Stimulated activated naive B cell treated with anti-CD40 and anti-IgM and Interleukin-4, amounts not matched to agents 10 μg/mL and 1 μg/mL and 100 μg/mL, for 72 hours (primary cell): ENCODE measurements at regions not wholly inside any gene's neighbourhood (a gene's known extent, or its start where the extent isn't known, plus 50 kb on each side); places are given as distances from the start of the nearest gene placed in this dataset.
"Not testable (repeated sequence)": the region's sequence is repeated elsewhere in the genome, so short reads cannot be mapped to it uniquely, and the experiment has no call there.

Source experiments
- ATAC-seq, 2 donors: fragments of 150-1000 bp; cut with Tn5 transposase; replicated peaks; 2 replicates each; pipeline ENCODE4 v1.10.0; 2021; ENCODE audit warnings: moderate library complexity in 1 of 2
- DNase-seq: peaks from one replicate; pipeline ENCODE4 v3.0.0; 2021
- H3K27ac Mint-ChIP-seq: one replicate; pipeline ENCODE4 v1.8.0; 2022; ENCODE audit warnings: mild to moderate bottlenecking, mixed read lengths
- H3K27me3 Mint-ChIP-seq, 2 donors: one replicate each; pipeline ENCODE4 v1.8.0; 2022; ENCODE audit warnings: mixed read lengths in 2 of 2
- H3K36me3 Mint-ChIP-seq, 2 donors: one replicate each; pipeline ENCODE4 v1.8.0; 2022; ENCODE audit warnings: mixed read lengths in 2 of 2, mild to moderate bottlenecking in 1 of 2
- H3K4me1 Mint-ChIP-seq, 2 donors: one replicate each; pipeline ENCODE4 v1.8.0; 2022; ENCODE audit warnings: mixed read lengths in 2 of 2, mild to moderate bottlenecking in 1 of 2
- H3K4me3 Mint-ChIP-seq, 2 donors: one replicate each; pipeline ENCODE4 v1.8.0; 2022; ENCODE audit warnings: mild to moderate bottlenecking in 2 of 2, mixed read lengths in 2 of 2, moderate library complexity in 1 of 2
- H3K9me3 Mint-ChIP-seq, 2 donors: one replicate each; pipeline ENCODE4 v1.8.0; 2022; ENCODE audit warnings: mixed read lengths in 2 of 2, mild to moderate bottlenecking in 1 of 2

DNA sequence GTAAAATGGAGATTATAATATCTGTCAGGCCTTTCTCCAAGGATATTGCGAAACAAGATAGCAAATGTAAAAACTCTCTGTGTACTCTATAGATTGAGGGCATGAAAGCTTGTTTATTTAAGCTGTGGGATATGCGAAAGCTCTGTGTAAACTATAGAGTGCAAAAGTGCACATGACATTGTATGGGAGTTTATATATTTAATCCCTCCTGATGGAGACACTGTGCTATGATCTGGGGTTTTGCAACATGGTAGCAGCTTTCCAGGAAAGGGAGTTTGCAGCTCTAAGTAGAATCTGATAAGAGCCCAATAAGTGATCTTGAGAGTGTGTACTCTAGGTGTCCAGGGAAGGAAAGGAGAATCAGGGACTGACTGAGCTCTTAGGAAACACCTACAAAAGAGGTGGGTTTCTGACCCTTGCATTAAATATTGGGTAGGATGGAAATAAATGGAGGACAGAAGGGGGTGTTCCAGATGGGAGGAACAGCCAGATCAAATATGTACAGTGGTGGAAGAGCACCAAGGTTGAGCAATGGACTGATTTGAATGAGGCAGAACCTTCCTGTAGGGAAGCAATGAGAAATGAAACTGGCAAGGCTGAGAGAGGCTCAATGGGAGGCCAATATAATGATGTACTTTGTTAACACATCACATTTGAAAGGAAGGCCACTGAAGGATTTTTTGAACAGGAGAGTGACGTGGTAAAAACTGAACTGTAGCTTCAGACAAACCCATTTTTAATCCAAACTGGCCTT, 450.1 kb downstream of the GJA1 start:
- H3K27ac Mint-ChIP-seq, result no peak overlapping the region
- H3K4me3 Mint-ChIP-seq, result no peak overlapping the region
- no peaks in the 10 kb centered on the region for H3K9me3 Mint-ChIP-seq
- no peak for DNase-seq
- ATAC-seq, result no peak
- no peaks in the 10 kb centered on the region for H3K36me3 Mint-ChIP-seq
- H3K4me1 Mint-ChIP-seq, result no peaks in the 10 kb centered on the region
- H3K27me3 Mint-ChIP-seq, result no peaks in the 10 kb centered on the region

DNA sequence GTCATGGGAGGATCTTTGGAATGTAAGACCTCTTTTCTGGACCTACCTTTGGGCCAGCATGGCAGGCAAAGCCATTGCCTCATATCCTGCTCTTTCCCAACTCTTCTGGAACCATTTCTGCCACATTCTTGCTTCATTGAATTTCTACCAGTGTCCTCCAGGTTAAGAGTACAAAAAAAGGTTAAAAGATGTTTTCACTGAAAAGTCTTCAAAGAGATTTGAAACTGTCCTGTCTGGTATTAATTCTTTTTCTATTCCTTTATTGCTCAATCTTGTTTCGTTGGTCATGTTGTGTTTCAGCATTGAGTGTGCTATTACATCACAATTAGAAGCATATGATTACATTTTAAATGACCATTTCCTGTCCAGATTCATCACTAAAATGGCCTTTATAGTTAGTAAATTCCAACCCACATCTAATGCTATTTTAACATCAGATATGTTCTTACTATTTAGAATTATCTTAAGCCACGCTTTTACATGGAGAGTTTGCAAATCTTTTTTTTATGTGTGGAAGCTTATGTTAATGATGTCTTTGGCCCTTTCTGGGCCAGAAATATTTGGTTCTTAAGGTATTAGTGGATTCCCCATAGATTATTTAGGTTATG, 450.9 kb downstream of the GJA1 start:
- Mint-ChIP-seq H3K27me3 (no peaks in the 10 kb centered on the region), H3K27ac (no peak overlapping the region), H3K4me3 (no peak overlapping the region), H3K9me3 (no peaks in the 10 kb centered on the region), H3K36me3 (no peaks in the 10 kb centered on the region), H3K4me1 (no peaks in the 10 kb centered on the region)
- ATAC-seq, result no peak
- no peak for DNase-seq

DNA sequence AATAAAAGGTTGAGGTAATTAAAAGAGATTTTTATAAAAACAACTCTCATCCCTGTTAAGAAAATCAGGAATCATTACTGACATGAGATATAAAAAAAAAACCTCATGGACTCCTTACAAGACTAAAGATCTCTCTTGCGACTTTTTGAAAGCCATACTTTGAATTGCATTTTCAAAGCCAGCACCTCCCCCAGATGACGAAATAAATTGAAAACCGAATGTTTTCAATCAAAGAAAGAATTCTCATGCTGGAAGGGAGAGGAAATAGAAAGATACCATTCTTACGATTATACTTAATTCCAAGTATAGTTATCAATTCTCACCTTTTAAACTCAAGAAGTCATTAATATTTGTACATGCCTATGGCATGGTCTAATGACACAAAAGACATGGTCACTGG, 452.3 kb downstream of the GJA1 start:
- Mint-ChIP-seq H3K27ac (no peak overlapping the region), H3K4me3 (no peak overlapping the region), H3K36me3 (no peaks in the 10 kb centered on the region), H3K4me1 (no peaks in the 10 kb centered on the region), H3K27me3 (no peaks in the 10 kb centered on the region), H3K9me3 (no peaks in the 10 kb centered on the region)
- ATAC-seq (no peak), DNase-seq (no peak)

DNA sequence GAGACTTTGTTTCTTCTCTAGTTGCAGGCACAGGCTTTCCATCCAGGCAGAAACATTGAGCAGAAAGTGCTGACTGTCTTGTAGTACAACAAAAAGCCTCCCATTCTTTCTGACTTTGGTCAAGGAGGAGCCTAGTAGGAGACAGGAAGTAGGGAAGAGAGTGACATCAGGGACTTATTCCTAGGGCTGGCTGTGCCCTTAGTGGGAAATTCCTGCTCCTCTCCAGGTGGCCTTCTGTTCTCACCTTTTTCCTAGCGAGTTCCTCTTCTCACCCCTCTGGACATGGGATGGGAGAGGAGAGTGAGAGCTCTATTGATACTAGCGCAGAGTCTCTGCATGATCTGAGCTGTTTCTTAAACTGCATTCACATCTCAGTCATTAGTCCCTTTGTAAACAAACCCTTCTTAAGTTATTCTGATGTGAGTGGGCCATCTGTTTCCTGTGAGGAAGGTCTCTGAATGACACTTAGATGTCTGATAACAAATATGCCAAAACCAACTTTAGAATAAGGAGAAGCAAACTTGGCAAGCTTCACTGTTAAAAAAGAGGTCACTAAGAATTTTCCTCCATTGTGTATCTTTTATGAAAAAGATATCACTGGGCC, 455.0 kb downstream of the GJA1 start:
- Mint-ChIP-seq H3K4me3 (no peak overlapping the region), H3K9me3 (no peaks in the 10 kb centered on the region), H3K27me3 (no peaks in the 10 kb centered on the region), H3K36me3 (no peaks in the 10 kb centered on the region), H3K27ac (no peak overlapping the region), H3K4me1 (no peaks in the 10 kb centered on the region)
- DNase-seq, result no peak
- no peak for ATAC-seq

DNA sequence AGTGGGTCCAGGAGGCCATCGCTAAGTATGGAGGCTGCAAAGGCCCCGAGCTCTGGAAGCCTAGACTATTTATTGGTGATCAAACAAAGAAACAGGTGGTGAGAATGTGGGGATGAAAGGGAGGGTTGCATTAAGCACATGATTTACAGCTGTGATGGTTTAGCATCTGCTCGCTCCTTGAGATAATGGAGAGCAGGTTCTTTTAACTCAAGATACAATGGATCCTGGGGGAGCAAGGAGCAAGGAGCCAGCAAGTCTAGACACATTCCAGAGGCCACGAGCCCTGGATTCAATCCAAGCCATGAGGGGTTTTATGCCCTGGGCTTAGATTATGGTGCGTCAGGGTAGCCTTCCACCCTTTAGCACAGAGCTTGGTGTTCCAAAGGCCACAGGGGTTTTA, 460.3 kb downstream of the GJA1 start:
- DNase-seq, H3K27me3 Mint-ChIP-seq, H3K27ac Mint-ChIP-seq, H3K4me1 Mint-ChIP-seq, H3K9me3 Mint-ChIP-seq, H3K36me3 Mint-ChIP-seq, H3K4me3 Mint-ChIP-seq, ATAC-seq: not testable (repeated sequence)

DNA sequence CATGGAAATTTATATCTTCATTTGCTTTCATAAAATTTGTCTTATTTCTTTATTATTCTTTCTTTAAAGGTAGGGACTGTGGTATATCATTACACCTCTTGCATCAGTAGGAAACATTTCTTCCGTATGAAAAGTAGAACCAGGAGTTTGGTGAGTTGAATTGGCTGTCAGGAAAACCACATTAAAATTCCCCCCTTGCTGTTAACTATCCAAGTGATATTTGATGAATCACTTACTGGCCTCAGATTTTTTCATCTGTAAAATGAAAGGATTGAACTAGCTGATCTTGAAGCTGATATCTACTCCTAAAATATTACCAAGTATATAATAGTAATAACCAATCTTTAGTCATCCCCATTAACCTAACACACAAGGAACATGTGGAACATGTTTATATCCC, 460.9 kb downstream of the GJA1 start:
- ATAC-seq, result no peak
- no peaks in the 10 kb centered on the region for H3K27me3 Mint-ChIP-seq
- H3K4me3 Mint-ChIP-seq, result no peak overlapping the region
- no peaks in the 10 kb centered on the region for H3K36me3 Mint-ChIP-seq
- no peaks in the 10 kb centered on the region for H3K4me1 Mint-ChIP-seq
- H3K27ac Mint-ChIP-seq, result no peak overlapping the region
- DNase-seq, result no peak
- H3K9me3 Mint-ChIP-seq, result peaks cover 0 to 4% of the 10 kb centered on the region in 2 donors

DNA sequence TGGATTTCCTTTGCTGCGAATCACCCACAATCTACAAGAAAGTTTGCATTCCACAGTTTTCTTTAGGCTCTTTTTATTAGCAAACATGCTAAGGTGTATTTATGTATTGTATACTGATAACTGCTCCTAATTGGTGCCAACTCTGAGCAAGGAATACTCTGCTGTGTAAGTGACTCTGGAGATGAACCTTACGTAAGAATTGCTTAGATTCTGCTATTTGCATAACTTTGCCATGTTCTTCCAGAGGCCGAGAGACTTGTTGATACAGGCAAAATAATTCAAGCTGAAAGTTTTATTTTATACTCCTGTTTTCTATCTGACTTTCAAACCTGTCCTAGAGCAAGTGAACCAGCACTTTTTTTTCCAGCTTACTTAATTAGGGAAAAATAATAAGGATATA, 461.3 kb downstream of the GJA1 start:
- H3K27me3 Mint-ChIP-seq, result no peaks in the 10 kb centered on the region

DNA sequence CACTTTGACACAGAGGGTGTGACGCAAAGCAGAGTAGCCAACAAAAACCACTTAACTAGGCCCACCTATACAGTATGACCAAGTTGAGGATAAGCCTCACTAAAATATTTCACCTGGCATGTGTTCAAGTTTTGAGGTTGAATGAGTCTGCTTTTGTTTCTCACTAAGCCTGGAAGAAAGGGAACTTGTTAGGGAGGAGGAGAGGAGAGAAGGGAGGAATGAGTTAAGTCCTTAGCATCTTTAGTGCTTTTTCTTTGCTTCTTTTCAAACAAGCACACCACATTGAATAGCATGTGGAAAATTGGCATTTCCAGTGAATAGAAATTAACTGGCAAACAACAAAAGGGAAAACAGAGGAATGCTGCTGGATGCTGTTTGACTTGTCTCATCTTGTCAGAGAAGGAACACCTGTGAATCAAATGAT, 461.9 kb downstream of the GJA1 start:
- Mint-ChIP-seq H3K27me3 (no peaks in the 10 kb centered on the region), H3K9me3 (peaks cover 0 to 4% of the 10 kb centered on the region in 2 donors), H3K36me3 (no peaks in the 10 kb centered on the region), H3K4me1 (no peaks in the 10 kb centered on the region), H3K27ac (no peak overlapping the region), H3K4me3 (no peak overlapping the region)
- ATAC-seq, result no peak
- no peak for DNase-seq

More for the DNA sequence above, 461.3 kb downstream of the GJA1 start:
- peaks cover 0 to 4% of the 10 kb centered on the region in 2 donors for H3K9me3 Mint-ChIP-seq
- DNase-seq, result no peak
- ATAC-seq, result no peak
- no peak overlapping the region for H3K27ac Mint-ChIP-seq
- H3K36me3 Mint-ChIP-seq, result no peaks in the 10 kb centered on the region
- H3K4me3 Mint-ChIP-seq, result no peak overlapping the region
- no peaks in the 10 kb centered on the region for H3K4me1 Mint-ChIP-seq

DNA sequence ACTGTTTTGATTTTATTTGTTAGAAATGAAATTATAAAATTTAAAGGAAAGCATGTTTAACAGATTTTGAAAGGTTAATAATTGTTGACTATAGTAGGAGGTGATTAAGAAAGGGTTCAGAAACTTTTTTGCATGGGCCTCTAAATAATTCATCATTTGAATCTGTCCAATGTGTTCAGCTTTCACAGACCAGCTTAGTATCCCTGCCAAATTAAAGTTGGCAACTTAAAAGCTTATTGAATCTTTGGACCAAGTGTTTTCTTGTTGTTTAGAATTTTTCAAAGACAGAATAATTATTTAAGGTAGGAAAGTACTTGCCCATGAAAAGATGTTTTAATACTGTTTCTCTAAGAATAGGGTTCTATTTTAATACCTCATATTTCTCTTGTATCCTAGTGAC, 466.0 kb downstream of the GJA1 start:
- peaks cover 0 to 2% of the 10 kb centered on the region in 2 donors for H3K9me3 Mint-ChIP-seq
- no peaks in the 10 kb centered on the region for H3K4me1 Mint-ChIP-seq
- DNase-seq, result no peak
- no peak overlapping the region for H3K4me3 Mint-ChIP-seq
- no peaks in the 10 kb centered on the region for H3K36me3 Mint-ChIP-seq
- H3K27ac Mint-ChIP-seq, result no peak overlapping the region
- no peak for ATAC-seq
- H3K27me3 Mint-ChIP-seq, result no peaks in the 10 kb centered on the region

DNA sequence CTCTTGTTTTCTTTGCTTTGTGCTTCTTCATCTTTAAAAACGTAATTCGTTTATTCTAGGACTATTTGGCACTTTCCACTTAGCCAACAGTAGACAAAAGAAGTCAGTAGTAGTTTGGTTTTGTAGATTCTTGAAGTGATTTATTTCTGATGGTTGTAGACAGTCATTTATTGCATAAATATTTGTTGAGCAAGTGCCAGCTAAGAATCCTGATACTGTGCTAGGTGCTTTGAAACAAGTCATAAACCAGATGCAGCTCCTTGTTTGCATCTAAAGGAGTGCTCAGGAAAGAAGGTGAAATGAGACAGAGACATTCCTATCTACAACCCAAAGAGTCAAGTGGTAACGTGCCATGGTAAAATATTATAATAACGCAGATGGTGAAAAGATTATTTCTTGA, 469.1 kb downstream of the GJA1 start:
- Mint-ChIP-seq H3K9me3 (peaks cover 3 to 4% of the 10 kb centered on the region in 2 donors), H3K4me3 (no peak overlapping the region), H3K27me3 (no peaks in the 10 kb centered on the region), H3K4me1 (no peaks in the 10 kb centered on the region), H3K36me3 (no peaks in the 10 kb centered on the region), H3K27ac (no peak overlapping the region)
- ATAC-seq (no peak), DNase-seq (no peak)

DNA sequence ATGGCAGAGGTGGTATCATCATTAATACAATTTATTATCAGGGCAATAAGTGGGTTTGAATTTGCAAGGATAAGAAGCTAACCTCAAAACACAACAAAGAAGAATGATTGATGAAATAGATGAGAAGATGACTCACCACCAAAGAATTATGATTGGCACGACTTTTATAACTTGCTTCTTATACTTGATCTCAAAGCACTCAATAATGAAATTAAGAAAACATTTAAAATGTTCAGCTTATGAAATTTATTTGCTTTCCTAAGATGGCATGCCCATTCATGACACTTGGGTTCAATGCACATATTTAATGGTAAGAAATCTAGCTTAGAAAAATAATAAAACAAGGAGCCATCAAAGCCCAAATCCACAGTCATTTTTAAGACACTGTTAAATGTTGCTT, 477.5 kb downstream of the GJA1 start:
- peaks cover 0 to 8% of the 10 kb centered on the region in 2 donors for H3K9me3 Mint-ChIP-seq
- no peak overlapping the region for H3K27ac Mint-ChIP-seq
- no peaks in the 10 kb centered on the region for H3K4me1 Mint-ChIP-seq
- ATAC-seq, result no peak
- H3K27me3 Mint-ChIP-seq, result no peaks in the 10 kb centered on the region
- no peak for DNase-seq
- no peak overlapping the region for H3K4me3 Mint-ChIP-seq
- H3K36me3 Mint-ChIP-seq, result no peaks in the 10 kb centered on the region

DNA sequence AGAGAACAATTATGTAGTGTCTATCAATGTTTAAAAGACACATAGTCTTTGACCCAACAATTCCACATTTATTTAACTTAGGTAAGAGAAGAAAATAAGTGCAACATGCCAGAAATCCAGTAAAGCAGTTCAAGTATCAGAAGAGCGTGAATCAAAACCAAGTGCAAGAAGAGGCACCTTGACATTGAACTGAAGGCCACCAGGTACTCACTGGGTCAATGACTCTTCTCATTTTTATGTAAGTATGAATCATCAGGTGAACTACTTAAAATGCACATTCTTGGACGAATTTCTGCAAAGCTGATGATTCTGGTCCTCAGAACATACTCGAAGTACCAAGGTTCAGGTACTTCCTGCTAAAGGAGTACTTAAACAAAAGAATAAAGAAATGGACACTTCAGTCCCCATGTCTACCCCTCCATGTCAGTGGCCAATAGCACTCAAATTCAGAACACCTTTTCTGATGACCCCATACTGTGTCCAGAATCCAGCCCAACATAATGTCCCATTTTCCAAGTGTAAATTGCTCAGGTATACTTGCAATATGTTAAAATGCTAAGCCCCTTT, 481.9 kb downstream of the GJA1 start:
- Mint-ChIP-seq H3K4me3 (no peak overlapping the region), H3K36me3 (no peaks in the 10 kb centered on the region), H3K9me3 (peaks cover 0 to 2% of the 10 kb centered on the region in 2 donors), H3K27ac (no peak overlapping the region), H3K27me3 (no peaks in the 10 kb centered on the region), H3K4me1 (no peaks in the 10 kb centered on the region)
- no peak for ATAC-seq
- no peak for DNase-seq

DNA sequence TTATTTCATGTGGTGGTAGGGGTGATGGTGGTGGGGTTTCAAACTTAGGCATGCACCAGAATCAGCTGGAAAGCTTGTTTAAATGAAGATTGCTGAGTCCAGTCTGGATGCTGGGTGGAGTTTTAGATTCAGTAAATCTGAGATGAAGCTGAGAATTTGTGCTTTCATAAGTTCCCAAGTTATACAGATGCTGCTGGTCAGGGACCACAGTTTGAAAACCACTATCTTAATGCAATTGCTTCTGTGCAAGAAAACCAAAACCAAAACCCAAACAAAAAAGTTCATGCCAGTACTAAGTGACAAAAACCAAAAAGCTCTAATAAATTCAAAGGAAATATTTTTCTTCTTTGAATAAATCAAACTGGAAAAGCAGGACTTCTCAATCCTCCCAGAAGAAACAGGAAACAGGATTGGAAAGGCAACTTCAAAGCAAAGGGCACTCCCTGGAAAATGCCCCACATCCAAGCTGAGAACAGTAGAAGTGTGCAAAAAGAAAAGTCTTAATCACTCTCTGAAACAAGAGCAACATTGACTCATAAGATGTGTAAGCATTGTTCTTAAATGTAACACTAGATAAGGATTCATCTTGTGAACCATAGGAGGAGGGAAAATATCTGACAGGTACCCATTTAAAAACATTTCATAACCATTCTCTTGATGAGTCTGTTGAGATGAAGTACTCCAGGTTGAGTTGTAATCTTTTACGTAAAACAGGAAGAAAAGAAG, 481.5 kb upstream of the HSF2 start:
- ATAC-seq (no peak), DNase-seq (no peak)
- H3K9me3 Mint-ChIP-seq, result peaks cover 0 to 2% of the 10 kb centered on the region in 2 donors
- no peaks in the 10 kb centered on the region for H3K4me1 Mint-ChIP-seq
- H3K4me3 Mint-ChIP-seq, result no peak overlapping the region
- H3K27me3 Mint-ChIP-seq, result no peaks in the 10 kb centered on the region
- H3K27ac Mint-ChIP-seq, result no peak overlapping the region
- H3K36me3 Mint-ChIP-seq, result no peaks in the 10 kb centered on the region

DNA sequence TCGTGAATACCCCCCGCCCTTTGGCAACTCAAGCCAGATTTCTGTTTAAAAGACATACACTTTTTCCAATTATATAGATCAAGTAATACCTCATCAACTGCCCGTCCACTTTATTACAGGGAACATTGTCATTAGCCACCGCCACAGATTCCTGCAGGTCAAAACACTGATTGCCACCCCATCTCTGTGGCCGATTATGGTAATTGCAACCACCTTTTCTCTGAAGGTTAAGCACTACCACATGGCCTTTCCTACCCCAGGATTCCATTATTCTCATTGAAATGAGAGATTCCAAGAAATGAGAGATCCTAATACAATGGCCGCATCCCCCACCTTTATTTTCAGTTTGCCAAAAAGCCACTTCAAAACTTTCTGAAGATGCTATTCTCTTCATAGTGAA, 478.8 kb upstream of the HSF2 start:
- Mint-ChIP-seq H3K36me3 (no peaks in the 10 kb centered on the region), H3K4me1 (no peaks in the 10 kb centered on the region), H3K4me3 (no peak overlapping the region), H3K9me3 (no peaks in the 10 kb centered on the region), H3K27me3 (no peaks in the 10 kb centered on the region), H3K27ac (no peak overlapping the region)
- ATAC-seq (no peak), DNase-seq (no peak)
